Limb (tissue), 2 donors: ENCODE measurements at regions not wholly inside any gene's neighbourhood (a gene's known extent, or its start where the extent isn't known, plus 50 kb on each side); places are given as distances from the start of the nearest gene placed in this dataset.

Experiments used
- DNase-seq, 2 donors: peaks; one replicate each; pipeline ENCODE4 v3.0.0-alpha.2; 2016; ENCODE audit errors: extremely low spot score in 2 of 2

DNA sequence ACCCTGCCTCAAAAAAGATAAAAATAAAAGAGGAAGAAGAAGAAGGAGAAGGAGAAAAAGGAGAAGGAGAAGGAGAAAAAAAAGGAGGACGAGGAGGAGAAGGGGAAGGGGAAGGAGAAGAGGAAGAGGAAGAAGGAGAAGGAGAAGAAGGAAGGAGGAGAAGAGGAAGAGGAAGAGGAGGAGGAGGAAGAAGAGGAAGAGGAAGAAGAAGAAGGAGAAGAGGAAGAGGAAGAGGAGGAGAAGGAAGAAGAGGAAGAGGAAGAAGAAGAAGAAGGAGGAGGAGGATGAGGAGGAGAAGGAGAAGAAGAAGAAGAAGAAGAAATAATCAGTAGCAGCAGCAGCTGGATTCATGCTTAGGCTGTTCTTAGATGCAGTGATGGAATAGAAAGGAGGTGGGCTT lies 159.7 kb downstream of the TFCP2L1 start:
- no peak for DNase-seq

DNA sequence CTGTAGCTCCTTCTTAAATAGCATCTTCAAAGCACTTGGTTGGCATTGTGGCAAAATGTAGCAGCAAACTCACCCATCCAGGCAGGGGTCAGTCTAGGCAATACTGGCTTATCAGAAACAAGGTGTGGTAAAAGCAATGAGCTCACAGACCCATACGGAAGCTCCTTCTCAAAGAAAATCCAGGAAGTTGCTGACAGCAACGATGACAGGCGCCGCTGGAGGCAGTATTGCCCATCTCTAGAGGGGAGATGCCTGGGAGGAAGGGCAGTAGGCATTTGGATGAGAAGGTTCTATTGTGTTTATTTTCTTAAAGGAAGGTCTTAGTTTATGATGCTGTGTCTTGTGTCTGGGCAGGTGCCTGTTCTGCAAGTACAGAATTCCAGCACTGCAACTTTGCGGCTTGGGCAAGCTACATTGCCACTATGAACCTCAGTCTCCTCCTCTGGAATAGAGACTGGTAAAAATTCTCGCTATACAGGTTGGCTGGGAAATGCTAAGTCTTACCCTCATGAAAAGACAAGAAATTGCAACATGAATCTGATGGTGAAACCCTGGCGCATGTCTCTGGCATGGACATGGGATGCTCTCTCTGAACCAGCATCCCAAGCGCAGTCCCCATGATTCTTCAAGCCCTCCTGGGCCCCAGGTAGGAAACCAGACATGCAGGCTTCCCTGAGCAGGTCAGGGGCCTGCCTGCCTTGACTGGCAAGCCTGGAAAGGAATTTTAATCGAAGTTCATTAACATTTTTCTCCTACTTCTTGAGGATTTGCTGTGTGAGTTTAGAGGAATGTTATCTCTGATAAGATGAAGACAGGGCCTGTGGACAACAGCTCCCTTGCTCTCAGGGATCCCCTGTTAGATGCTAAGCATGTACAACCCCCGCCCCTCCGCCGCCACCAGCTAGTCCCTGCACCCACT lies 156.0 kb downstream of the TFCP2L1 start:
- DNase-seq, result peak in 1 of 2 donors; percentile 47

DNA sequence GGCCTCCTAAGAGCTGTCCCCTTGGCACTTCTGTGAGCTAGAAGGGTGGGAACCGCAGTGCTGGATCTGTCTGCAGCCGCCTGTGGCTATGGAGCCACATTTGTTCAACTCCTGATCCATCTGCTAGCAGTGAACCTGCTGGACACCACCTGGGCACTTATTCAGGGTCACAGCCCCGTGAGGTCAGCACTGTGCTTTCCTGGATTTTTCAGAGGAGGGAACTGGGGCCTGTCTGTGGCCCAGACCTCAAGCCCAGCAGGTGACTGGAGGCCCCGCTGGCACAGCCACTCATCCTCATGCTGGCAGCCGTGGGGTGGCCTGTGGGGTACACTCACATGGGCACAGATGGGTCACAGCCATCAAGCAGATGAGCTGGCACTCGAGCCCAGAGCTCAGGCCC lies 155.3 kb downstream of the TFCP2L1 start:
- no peak for DNase-seq

DNA sequence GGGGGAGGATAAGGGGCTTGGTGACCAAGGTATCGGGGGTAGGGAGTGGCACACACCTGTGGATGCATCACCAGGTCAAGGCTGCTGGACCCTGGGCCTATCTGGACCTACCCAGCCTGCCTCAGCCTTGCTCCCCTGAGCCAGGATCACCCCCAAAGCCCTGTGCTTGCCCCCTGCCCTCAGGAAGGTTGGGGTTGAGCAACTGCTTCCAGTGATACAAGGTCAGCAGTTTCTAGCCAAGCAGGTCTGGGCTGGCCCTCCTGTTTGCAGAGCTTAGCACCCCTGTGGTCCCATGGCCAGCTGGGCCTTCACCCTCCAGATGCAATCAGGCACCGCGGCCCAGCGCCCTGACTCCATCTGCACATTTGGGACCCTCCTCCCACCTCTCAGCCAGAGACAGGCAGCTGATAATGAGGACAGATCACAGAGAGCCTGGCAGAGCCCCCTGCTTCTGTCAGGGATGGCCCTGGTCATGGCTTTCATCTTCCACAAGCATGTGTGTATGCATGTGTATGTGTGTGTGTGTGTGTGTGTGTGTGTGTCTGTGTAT lies 154.6 kb downstream of the TFCP2L1 start:
- DNase-seq, result no peak

- no peak for DNase-seq
Measured at GRCh38 chr2:121131375-121131774, 153.6 kb downstream of the TFCP2L1 start.

DNA sequence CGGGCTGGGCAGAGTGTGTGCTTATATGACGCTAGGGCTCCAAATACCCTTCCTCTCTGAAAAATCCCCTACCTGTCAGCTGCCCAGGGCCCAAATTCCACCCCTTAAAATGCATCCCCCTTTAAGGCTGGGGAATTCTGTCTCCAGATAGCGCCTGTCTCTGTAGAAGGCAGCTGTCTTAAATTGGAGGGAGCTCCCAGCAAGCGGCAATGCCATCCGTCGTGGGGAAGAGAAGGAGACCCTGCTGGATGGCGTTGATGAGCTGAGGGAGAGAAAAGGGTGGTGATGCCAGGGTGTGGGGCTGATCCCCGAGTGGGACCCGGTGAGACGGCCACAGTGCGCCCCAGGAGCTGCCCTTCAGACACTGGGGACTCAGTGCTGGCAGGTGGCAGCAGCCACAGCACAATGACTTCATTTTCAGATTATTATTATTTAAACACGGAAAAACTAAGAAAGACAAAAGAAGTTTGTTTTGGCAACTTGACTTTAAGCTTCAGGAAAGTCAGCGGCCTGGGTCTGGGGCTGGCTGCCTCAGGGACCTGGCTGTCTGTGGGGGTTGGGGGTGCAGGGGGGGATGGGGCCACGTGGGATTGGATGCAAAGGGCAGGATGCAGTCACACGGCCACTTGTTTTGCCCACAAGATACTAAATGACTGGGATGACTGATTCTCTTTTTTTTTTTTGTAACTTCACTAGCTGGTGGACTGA lies 152.8 kb downstream of the TFCP2L1 start:
- DNase-seq, result no peak

DNA sequence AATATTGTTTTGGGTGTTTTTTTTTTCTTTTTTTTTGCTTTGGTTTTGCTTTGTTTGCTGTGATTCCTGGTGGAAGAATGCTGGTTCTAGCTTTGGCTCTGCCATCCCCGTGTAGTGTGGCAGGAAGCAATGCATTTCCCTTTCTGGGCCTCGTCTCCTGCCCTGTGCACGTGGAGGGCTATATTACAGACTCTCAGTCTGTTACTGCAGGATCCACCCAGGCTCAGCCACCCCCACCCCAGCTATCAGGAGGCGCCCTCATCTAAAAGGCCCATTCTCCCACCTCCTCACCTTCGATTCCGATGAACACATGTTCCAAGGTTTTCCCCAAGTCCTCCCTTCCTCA lies 152.3 kb downstream of the TFCP2L1 start:
- DNase-seq, result no peak

DNA sequence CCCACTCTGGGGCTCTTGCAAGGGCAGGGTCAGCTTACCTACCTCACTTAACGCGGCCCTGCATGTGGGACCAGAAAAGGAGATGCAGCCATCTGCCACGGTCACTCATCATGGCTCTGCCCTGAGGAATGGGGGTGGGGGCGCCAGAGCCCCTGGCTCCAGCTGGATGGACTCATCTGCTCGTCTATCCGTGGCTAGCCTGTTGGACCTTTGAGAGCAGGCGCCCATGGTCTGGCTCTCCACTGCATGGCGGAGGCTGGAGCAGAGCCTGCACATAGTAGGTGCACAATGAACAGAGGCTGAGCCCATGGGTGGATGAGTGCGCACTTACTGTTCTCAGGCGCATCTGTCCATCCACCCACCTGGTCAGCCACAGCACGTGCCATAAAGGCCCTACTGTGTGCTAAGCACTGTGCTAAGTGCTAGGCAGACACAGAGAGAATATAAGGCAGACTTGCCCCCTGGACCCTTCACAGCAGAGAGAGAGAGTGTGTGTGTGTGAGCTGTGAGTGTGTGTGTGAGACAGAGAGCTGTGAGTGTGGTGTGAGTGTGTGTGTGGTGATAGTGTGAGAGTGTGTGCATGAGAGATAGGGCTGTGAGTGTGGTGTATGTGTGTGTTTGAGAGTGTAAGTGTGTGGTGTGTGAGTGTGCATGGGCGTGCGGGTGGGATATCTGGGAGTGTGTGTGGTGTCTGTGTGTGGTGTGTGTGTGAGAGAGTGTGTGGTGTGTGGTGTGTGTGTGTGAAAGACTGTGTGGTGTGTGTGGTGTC lies 151.3 kb downstream of the TFCP2L1 start:
- DNase-seq, result no peak

DNA sequence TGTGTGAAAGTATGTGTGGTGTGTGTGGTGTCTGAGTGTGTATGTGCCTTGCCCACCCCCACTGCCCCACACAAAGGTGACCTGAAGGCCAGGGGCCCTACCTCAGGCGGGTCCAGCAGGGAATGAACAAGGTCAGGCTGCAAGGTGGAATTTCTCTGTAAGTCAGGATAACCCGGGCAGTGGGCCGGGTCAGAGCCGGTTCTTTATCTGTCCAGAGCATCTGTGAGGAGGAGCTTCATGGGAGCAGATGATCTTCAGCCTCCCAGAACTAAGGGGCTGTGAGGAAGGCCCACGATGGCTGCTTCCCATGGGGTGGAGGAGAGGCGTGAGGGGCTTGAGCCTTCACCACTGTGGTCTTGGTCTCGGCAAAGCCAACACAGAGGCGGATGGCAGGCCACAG lies 150.3 kb downstream of the TFCP2L1 start:
- DNase-seq, result no peak

- DNase-seq, result no peak
Measured at GRCh38 chr2:121135168-121135853, 149.7 kb downstream of the TFCP2L1 start.

DNA sequence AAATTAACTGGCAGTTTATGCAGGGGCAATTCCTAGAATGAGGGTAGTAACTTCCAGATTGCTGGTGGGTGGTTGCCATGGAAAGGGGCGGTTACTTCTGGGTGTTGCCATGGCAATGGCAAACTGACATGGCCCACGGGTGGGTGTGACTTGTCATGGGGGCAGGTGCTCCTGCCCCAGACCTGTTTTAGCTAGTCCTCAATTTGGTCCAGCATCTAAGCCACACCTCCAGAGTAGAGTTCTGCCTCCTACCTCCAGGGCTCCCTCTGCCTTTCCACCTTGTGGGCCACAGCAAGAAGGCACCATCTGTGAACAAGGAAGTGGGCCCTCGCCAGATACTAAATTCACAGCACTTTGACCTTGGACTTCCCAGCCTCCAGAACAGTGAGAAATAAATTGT lies 148.7 kb downstream of the TFCP2L1 start:
- DNase-seq, result no peak

GRCh38 chr2:121137571-121137970 lies 147.4 kb downstream of the TFCP2L1 start:
- DNase-seq, result no peak

GRCh38 chr2:121140734-121141133 lies 144.3 kb downstream of the TFCP2L1 start:
- DNase-seq, result no peak

DNA sequence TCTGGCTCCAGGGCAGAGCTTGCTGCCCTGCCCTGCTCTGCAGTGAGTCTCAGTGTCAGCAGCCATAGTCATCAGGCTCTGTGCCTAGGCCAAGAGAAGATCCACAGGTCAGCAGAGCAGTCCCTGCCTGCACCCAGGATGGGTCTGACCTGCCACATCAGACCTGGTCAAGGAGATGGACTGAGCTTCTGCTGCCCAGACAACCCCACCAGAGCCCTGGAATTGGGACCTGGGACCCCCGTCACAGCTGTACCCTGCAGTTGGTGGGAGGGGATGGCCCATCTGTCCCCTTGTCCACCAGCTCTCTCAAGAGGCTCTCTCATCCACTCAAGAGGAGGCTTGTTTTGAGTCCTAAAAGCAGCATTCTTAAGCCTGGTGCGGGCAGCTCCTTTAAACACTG lies 142.6 kb downstream of the TFCP2L1 start:
- DNase-seq, result no peak

DNA sequence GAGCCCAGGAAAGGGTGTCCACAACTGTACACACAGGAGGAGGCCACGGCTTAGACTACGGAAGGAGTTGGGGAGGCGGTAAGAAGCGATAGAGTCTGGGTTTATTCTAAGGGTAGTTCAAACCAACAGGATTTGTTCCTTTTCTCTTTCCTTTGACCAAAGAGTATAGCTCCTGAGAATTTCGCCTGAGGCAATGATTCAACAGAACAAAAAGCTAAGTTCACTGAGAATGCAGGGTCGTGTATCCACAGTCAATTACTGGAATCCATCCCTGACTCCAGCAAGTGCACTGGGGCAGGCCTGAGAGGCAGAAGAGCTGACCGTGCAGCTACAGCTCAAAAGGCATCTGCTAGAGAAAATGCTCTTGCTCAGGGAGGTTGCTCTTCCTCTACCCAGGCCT lies 140.9 kb downstream of the TFCP2L1 start:
- DNase-seq, result no peak

DNA sequence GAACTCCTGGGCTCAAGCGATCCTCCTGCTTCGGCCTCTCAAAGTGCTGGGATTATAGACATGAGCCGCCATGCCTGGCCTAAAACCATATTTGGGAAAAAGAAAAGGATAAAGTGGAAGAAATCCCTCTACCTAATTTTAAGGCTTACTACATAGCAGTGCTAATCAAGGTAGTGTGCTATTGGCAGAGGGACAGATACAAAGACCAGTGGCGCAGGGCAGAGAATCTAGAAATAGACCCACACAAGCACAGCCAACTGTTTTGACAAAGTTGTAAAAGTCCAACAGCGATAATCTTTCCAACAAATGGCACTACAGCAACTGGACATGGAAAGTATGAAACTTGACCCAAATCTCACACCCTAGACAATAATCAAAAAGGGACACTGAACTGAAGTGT lies 138.4 kb downstream of the TFCP2L1 start:
- DNase-seq, result no peak

GRCh38 chr2:121147766-121148165 lies 137.2 kb downstream of the TFCP2L1 start:
- no peak for DNase-seq

GRCh38 chr2:121148481-121148880 lies 136.5 kb downstream of the TFCP2L1 start:
- DNase-seq, result no peak

DNA sequence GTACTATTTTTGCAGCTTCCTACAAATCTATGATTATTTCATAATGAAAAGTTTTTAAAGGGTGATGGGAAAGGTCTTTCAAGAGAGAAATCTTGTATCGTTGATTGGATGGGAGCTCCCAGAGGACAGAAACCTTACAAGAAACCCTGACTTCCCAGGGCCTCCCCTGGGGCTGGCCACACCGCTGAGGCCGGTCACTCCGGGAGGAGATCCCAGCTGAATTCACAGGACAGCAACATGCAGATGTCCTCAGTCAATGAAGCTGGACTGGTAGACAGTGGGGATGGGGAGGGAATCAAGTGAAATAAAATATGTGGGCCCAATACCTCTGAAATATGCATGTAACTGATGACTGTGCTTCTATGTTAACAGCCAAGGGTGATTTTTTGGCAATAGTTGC lies 135.6 kb downstream of the TFCP2L1 start:
- DNase-seq, result no peak

- DNase-seq, result no peak
Measured at GRCh38 chr2:121150126-121150525, 134.9 kb downstream of the TFCP2L1 start.

DNA sequence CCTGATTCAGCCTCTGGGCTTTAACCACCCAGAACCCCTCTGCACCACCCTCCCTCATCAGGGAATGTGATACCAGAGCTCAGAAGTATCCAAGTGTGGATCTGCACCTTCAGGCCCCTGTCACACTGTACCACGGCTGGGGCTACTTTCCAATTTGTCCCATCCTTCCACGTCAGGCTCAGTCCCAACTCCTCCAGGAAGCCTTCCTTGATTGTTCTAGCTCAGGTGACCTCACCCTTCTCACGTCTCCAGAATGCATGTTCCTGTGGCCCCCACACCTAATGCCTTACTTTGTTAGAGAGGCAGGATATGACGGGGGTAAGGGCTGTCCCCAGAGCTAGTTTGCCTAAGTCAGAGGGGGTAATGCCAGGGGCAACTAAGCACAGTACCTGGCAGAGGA lies 134.3 kb downstream of the TFCP2L1 start:
- no peak for DNase-seq
